ENCODE measurements at regions not wholly inside any gene's neighbourhood (a gene's known extent, or its start where the extent isn't known, plus 50 kb on each side); places are given as distances from the start of the nearest gene placed in this dataset.

- Histone ChIP-seq H3K36me3 (ENCODE audit: insufficient read depth, low read length) (no peaks in the 10 kb centered on the region), H2AFZ (ENCODE audit: low read depth, low read length) (no peak overlapping the region), H3K79me2 (replicated peaks; ENCODE audit: insufficient read depth, low read length) (no peaks in the 10 kb centered on the region), H3K4me2 (ENCODE audit: low read length) (no peak overlapping the region), H3K4me3 (ENCODE audit: low read length) (no peak overlapping the region), H3K9me3 (ENCODE audit: low read length) (no peaks in the 10 kb centered on the region), H3K27me3 (ENCODE audit: insufficient read depth, low read depth, low read length) (no peaks in the 10 kb centered on the region), H3K9ac (ENCODE audit: low read length) (no peak overlapping the region), H3K27ac (ENCODE audit: low read length) (no peak overlapping the region), H3K9me2 (ENCODE audit: insufficient read depth, low read length) (no peaks in the 10 kb centered on the region), H3F3A (ENCODE audit: insufficient read depth, low read length, poor library complexity, severe bottlenecking) (no peaks in the 10 kb centered on the region), H4K20me1 (ENCODE audit: insufficient read depth) (no peaks in the 10 kb centered on the region)
- TF ChIP-seq, protein P1, sequence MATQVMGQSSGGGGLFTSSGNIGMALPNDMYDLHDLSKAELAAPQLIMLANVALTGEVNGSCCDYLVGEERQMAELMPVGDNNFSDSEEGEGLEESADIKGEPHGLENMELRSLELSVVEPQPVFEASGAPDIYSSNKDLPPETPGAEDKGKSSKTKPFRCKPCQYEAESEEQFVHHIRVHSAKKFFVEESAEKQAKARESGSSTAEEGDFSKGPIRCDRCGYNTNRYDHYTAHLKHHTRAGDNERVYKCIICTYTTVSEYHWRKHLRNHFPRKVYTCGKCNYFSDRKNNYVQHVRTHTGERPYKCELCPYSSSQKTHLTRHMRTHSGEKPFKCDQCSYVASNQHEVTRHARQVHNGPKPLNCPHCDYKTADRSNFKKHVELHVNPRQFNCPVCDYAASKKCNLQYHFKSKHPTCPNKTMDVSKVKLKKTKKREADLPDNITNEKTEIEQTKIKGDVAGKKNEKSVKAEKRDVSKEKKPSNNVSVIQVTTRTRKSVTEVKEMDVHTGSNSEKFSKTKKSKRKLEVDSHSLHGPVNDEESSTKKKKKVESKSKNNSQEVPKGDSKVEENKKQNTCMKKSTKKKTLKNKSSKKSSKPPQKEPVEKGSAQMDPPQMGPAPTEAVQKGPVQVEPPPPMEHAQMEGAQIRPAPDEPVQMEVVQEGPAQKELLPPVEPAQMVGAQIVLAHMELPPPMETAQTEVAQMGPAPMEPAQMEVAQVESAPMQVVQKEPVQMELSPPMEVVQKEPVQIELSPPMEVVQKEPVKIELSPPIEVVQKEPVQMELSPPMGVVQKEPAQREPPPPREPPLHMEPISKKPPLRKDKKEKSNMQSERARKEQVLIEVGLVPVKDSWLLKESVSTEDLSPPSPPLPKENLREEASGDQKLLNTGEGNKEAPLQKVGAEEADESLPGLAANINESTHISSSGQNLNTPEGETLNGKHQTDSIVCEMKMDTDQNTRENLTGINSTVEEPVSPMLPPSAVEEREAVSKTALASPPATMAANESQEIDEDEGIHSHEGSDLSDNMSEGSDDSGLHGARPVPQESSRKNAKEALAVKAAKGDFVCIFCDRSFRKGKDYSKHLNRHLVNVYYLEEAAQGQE (IDR thresholded peaks at IDR 0.05; ENCODE audit: borderline replicate concordance): no peak
- TF ChIP-seq POLR2AphosphoS5 (IDR thresholded peaks at IDR 0.05) (no peak), MXI1 (conservative IDR thresholded peaks at IDR 0.05; ENCODE audit: poor library complexity, severe bottlenecking) (no peak), SMC3 (conservative IDR thresholded peaks at IDR 0.05; ENCODE audit: poor library complexity) (no peak), EZH2 (IDR thresholded peaks at IDR 0.05; ENCODE audit: borderline replicate concordance, insufficient read depth, low read length, poor library complexity, severe bottlenecking) (no peak)
- TF ChIP-seq, protein P2, sequence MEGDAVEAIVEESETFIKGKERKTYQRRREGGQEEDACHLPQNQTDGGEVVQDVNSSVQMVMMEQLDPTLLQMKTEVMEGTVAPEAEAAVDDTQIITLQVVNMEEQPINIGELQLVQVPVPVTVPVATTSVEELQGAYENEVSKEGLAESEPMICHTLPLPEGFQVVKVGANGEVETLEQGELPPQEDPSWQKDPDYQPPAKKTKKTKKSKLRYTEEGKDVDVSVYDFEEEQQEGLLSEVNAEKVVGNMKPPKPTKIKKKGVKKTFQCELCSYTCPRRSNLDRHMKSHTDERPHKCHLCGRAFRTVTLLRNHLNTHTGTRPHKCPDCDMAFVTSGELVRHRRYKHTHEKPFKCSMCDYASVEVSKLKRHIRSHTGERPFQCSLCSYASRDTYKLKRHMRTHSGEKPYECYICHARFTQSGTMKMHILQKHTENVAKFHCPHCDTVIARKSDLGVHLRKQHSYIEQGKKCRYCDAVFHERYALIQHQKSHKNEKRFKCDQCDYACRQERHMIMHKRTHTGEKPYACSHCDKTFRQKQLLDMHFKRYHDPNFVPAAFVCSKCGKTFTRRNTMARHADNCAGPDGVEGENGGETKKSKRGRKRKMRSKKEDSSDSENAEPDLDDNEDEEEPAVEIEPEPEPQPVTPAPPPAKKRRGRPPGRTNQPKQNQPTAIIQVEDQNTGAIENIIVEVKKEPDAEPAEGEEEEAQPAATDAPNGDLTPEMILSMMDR (IDR thresholded peaks at IDR 0.05; ENCODE audit: poor library complexity, severe bottlenecking): no peak
Measured at GRCh38 chr7:116087291-116087690, 56.7 kb upstream of the TFEC start.

DNA sequence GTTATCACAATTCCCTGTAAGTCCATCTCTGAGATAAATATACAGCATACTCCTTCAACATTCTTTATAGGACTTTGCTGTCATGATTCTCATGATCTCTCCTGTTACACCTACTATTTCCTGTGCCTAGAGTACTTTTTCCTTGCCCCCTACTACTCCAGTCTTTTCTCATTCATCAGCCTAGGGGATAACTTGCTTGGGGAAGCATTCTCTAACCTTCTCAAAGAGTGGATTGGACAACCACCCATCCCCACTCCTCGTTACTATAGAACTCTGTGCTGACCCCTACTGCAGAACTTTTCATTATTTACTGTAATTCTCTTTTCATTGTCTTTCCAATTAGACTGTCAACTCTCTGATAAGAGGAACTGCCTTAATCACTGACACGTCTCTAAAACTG, 57.4 kb upstream of the TFEC start:
- no peaks in the 10 kb centered on the region for H3K9me2 ChIP-seq (ENCODE audit: insufficient read depth, low read length)
- no peaks in the 10 kb centered on the region for H3K27me3 ChIP-seq (ENCODE audit: insufficient read depth, low read depth, low read length)
- no peak overlapping the region for H3K4me2 ChIP-seq (ENCODE audit: low read length)
- no peak overlapping the region for H3K9ac ChIP-seq (ENCODE audit: low read length)
- H2AFZ ChIP-seq (ENCODE audit: low read depth, low read length): no peak overlapping the region
- no peaks in the 10 kb centered on the region for H3K36me3 ChIP-seq (ENCODE audit: insufficient read depth, low read length)
- H3K4me3 ChIP-seq (ENCODE audit: low read length): no peak overlapping the region
- H3K9me3 ChIP-seq (ENCODE audit: low read length): no peaks in the 10 kb centered on the region
- no peak for TF ChIP-seq RAD21 (conservative IDR thresholded peaks at IDR 0.05)
- TF ChIP-seq, protein P2 (IDR thresholded peaks at IDR 0.05; ENCODE audit: poor library complexity, severe bottlenecking): no peak
- no peak for TF ChIP-seq EP300 (conservative IDR thresholded peaks at IDR 0.05; ENCODE audit: poor library complexity, severe bottlenecking)
- TF ChIP-seq MXI1 (conservative IDR thresholded peaks at IDR 0.05; ENCODE audit: poor library complexity, severe bottlenecking): no peak
- TF ChIP-seq EZH2 (IDR thresholded peaks at IDR 0.05; ENCODE audit: borderline replicate concordance, insufficient read depth, low read length, poor library complexity, severe bottlenecking): no peak
- TF ChIP-seq, protein P1 (IDR thresholded peaks at IDR 0.05; ENCODE audit: borderline replicate concordance): no peak
- TF ChIP-seq POLR2AphosphoS5 (IDR thresholded peaks at IDR 0.05): no peak
- H3K27ac ChIP-seq (ENCODE audit: low read length): no peak overlapping the region
- H3F3A ChIP-seq (ENCODE audit: insufficient read depth, low read length, poor library complexity, severe bottlenecking): no peaks in the 10 kb centered on the region
- H4K20me1 ChIP-seq (ENCODE audit: insufficient read depth): no peaks in the 10 kb centered on the region
- H3K79me2 ChIP-seq (replicated peaks; ENCODE audit: insufficient read depth, low read length): no peaks in the 10 kb centered on the region
